ENCODE measurements at regions not wholly inside any gene's neighbourhood (a gene's known extent, or its start where the extent isn't known, plus 50 kb on each side); places are given as distances from the start of the nearest gene placed in this dataset.

GRCh38 chr7:125386211-125386610 is 456.6 kb upstream of the POT1 start:
- TF ChIP-seq CTCF (IDR thresholded peaks at IDR 0.05; ENCODE audit: insufficient read depth, low read depth, low read length), result no peak
- H3K27me3 ChIP-seq (ENCODE audit: control insufficient read depth, insufficient read depth, low read length), result no peaks in the 10 kb centered on the region
- no peak overlapping the region for H3K4me3 ChIP-seq (ENCODE audit: low read depth, low read length)
- no peak for DNase-seq (ENCODE audit: low read depth)
- ChIA-PET POLR2A (no interaction called here), CTCF (no interaction called here)
- no peaks in the 10 kb centered on the region for H3K36me3 ChIP-seq (ENCODE audit: control insufficient read depth, insufficient read depth, low read length)

GRCh38 chr7:125383324-125383723 is 453.7 kb upstream of the POT1 start:
- no peak overlapping the region for H3K4me3 ChIP-seq (ENCODE audit: low read depth, low read length)
- ChIA-PET POLR2A (no interaction called here), CTCF (no interaction called here)
- DNase-seq (ENCODE audit: low read depth), result no peak
- no peak for TF ChIP-seq CTCF (IDR thresholded peaks at IDR 0.05; ENCODE audit: insufficient read depth, low read depth, low read length)
- no peaks in the 10 kb centered on the region for H3K36me3 ChIP-seq (ENCODE audit: control insufficient read depth, insufficient read depth, low read length)
- no peaks in the 10 kb centered on the region for H3K27me3 ChIP-seq (ENCODE audit: control insufficient read depth, insufficient read depth, low read length)

- Histone ChIP-seq H3K36me3 (ENCODE audit: control insufficient read depth, insufficient read depth, low read length) (no peaks in the 10 kb centered on the region), H3K4me3 (ENCODE audit: low read depth, low read length) (no peak overlapping the region), H3K27me3 (ENCODE audit: control insufficient read depth, insufficient read depth, low read length) (no peaks in the 10 kb centered on the region)
- ChIA-PET CTCF (no interaction called here), POLR2A (no interaction called here)
- DNase-seq (ENCODE audit: low read depth), result no peak
- no peak for TF ChIP-seq CTCF (IDR thresholded peaks at IDR 0.05; ENCODE audit: insufficient read depth, low read depth, low read length)
Measured at GRCh38 chr7:125382401-125382800, 452.8 kb upstream of the POT1 start.

- no peak overlapping the region for H3K4me3 ChIP-seq (ENCODE audit: low read depth, low read length)
- H3K36me3 ChIP-seq (ENCODE audit: control insufficient read depth, insufficient read depth, low read length), result no peaks in the 10 kb centered on the region
- CTCF ChIA-PET, result no interaction called here
- DNase-seq (ENCODE audit: low read depth), result no peak
- no peak for TF ChIP-seq CTCF (IDR thresholded peaks at IDR 0.05; ENCODE audit: insufficient read depth, low read depth, low read length)
- no peaks in the 10 kb centered on the region for H3K27me3 ChIP-seq (ENCODE audit: control insufficient read depth, insufficient read depth, low read length)
- POLR2A ChIA-PET, result interaction anchor here (0.6 kb wide), 1 partner anchor 353 kb away, joined by 3 read pairs; no protein-coding TSS in a partner anchor
Measured at GRCh38 chr7:125375942-125376341, 446.3 kb upstream of the POT1 start.

- Histone ChIP-seq H3K4me3 (ENCODE audit: low read depth, low read length) (no peak overlapping the region), H3K36me3 (ENCODE audit: control insufficient read depth, insufficient read depth, low read length) (no peaks in the 10 kb centered on the region), H3K27me3 (ENCODE audit: control insufficient read depth, insufficient read depth, low read length) (no peaks in the 10 kb centered on the region)
- CTCF ChIA-PET, result no interaction called here
- no peak for TF ChIP-seq CTCF (IDR thresholded peaks at IDR 0.05; ENCODE audit: insufficient read depth, low read depth, low read length)
- DNase-seq (ENCODE audit: low read depth), result no peak
- POLR2A ChIA-PET, result no interaction called here
Measured at GRCh38 chr7:125370502-125370901, 440.9 kb upstream of the POT1 start.
